ENCODE measurements at regions not wholly inside any gene's neighbourhood (a gene's known extent, or its start where the extent isn't known, plus 50 kb on each side); places are given as distances from the start of the nearest gene placed in this dataset.

- Histone ChIP-seq H3K36me3 (ENCODE audit: insufficient read depth) (no peaks in the 10 kb centered on the region), H3K27me3 (ENCODE audit: insufficient read depth, low read depth) (no peaks in the 10 kb centered on the region), H3K79me2 (ENCODE audit: insufficient read depth, low read depth) (no peaks in the 10 kb centered on the region), H3K27ac (no peak overlapping the region), H3K9ac (no peak overlapping the region), H3K4me3 (IDR thresholded peaks at IDR 0.05; ENCODE audit: insufficient read depth, low read depth, low read length) (no peak overlapping the region), H4K20me1 (ENCODE audit: insufficient read depth) (no peaks in the 10 kb centered on the region), H3K4me1 (ENCODE audit: low read depth, poor library complexity, severe bottlenecking) (no peaks in the 10 kb centered on the region), H3K4me2 (no peak overlapping the region), H2AFZ (ENCODE audit: low read depth) (no peak overlapping the region)
- TF ChIP-seq CTCF (conservative IDR thresholded peaks at IDR 0.05; ENCODE audit: low read depth, low read length), result no peak
Observed at GRCh38 chr6:68077661-68078060, 557.4 kb upstream of the ADGRB3 start.

- no peaks in the 10 kb centered on the region for H3K4me1 ChIP-seq (ENCODE audit: low read depth, poor library complexity, severe bottlenecking)
- no peaks in the 10 kb centered on the region for H3K27me3 ChIP-seq (ENCODE audit: insufficient read depth, low read depth)
- no peaks in the 10 kb centered on the region for H3K79me2 ChIP-seq (ENCODE audit: insufficient read depth, low read depth)
- no peak overlapping the region for H3K4me2 ChIP-seq
- no peaks in the 10 kb centered on the region for H3K36me3 ChIP-seq (ENCODE audit: insufficient read depth)
- TF ChIP-seq CTCF (conservative IDR thresholded peaks at IDR 0.05; ENCODE audit: low read depth, low read length), result no peak
- no peak overlapping the region for H3K9ac ChIP-seq
- H4K20me1 ChIP-seq (ENCODE audit: insufficient read depth), result no peaks in the 10 kb centered on the region
- H3K4me3 ChIP-seq (IDR thresholded peaks at IDR 0.05; ENCODE audit: insufficient read depth, low read depth, low read length), result no peak overlapping the region
- no peak overlapping the region for H2AFZ ChIP-seq (ENCODE audit: low read depth)
- H3K27ac ChIP-seq, result no peak overlapping the region
Observed at GRCh38 chr6:68071740-68072139, 563.3 kb upstream of the ADGRB3 start.

DNA sequence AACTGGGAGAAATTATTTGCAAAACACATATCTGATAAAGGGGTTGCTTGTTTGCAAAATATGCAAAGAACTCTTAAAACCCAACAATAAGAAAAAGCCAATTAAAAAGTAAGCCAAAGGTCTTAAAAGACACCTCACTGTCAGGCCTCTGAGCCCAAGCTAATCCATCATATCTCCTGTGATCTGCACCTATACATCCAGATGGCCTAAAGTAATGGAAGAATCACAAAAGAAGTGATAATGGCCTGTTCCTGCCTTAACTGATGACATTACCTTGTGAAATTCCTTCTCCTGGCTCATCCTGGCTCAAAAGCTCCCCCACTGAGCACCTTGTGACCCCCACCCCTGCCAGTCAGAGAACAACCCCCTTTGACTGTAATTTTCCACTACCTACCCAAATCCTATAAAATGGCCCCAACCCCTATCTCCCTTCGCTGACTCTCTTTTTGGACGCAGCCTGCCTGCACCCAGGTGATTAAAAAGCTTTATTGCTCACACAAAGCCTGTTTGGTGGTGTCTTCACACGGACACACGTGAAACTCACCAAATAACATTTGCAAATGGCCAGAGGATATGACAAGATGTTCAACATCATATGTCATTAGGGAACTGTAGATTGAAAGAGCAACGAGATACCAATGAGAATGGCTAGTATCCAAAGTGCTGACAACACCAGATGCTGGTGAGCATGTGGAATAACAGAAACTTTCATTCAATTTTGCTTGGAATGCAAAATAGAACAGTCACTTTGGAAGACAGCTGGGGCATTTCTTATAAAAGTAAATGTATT is 565.0 kb upstream of the ADGRB3 start:
- Histone ChIP-seq H3K27me3 (ENCODE audit: insufficient read depth, low read depth) (no peaks in the 10 kb centered on the region), H3K4me1 (ENCODE audit: low read depth, poor library complexity, severe bottlenecking) (no peaks in the 10 kb centered on the region), H3K9ac (no peak overlapping the region), H2AFZ (ENCODE audit: low read depth) (no peak overlapping the region), H3K27ac (no peak overlapping the region), H3K79me2 (ENCODE audit: insufficient read depth, low read depth) (no peaks in the 10 kb centered on the region), H3K4me3 (IDR thresholded peaks at IDR 0.05; ENCODE audit: insufficient read depth, low read depth, low read length) (no peak overlapping the region), H3K36me3 (ENCODE audit: insufficient read depth) (no peaks in the 10 kb centered on the region), H4K20me1 (ENCODE audit: insufficient read depth) (no peaks in the 10 kb centered on the region), H3K4me2 (no peak overlapping the region)
- no peak for TF ChIP-seq CTCF (conservative IDR thresholded peaks at IDR 0.05; ENCODE audit: low read depth, low read length)

DNA sequence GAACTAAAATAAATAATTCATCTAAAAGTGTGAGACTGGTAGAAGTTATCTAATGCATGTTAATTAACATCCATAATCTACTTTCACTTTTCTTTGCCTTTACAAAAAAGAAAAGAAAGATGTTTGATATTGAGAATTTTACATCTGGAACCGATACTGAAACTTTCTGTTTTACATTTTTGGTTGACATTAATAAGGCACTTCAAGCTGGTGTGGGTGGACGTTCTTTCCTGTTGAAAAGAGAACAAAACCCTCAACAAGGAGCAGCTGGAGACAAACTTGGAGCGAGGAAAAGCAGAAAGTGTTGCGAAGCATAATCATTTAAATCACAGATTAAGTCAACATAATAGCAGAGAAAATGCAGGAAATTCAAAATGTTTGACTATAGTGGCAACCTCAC is 575.2 kb upstream of the ADGRB3 start:
- H3K27ac ChIP-seq, result no peak overlapping the region

More for the DNA sequence above, 575.2 kb upstream of the ADGRB3 start:
- Histone ChIP-seq H3K79me2 (ENCODE audit: insufficient read depth, low read depth) (no peaks in the 10 kb centered on the region), H3K9ac (no peak overlapping the region), H3K4me1 (ENCODE audit: low read depth, poor library complexity, severe bottlenecking) (no peaks in the 10 kb centered on the region), H3K4me3 (IDR thresholded peaks at IDR 0.05; ENCODE audit: insufficient read depth, low read depth, low read length) (no peak overlapping the region), H4K20me1 (ENCODE audit: insufficient read depth) (no peaks in the 10 kb centered on the region), H2AFZ (ENCODE audit: low read depth) (no peak overlapping the region), H3K27me3 (ENCODE audit: insufficient read depth, low read depth) (no peaks in the 10 kb centered on the region), H3K36me3 (ENCODE audit: insufficient read depth) (no peaks in the 10 kb centered on the region), H3K4me2 (no peak overlapping the region)
- TF ChIP-seq CTCF (conservative IDR thresholded peaks at IDR 0.05; ENCODE audit: low read depth, low read length), result no peak
